B cell (primary cell): ENCODE measurements at regions not wholly inside any gene's neighbourhood (a gene's known extent, or its start where the extent isn't known, plus 50 kb on each side); places are given as distances from the start of the nearest gene placed in this dataset.

Source experiments
- CTCF ChIP-seq: fragments of 200-600 bp; IDR thresholded peaks from one replicate; pipeline ENCODE4 v1.8.0; 2022; ENCODE audit warnings: antibody characterized with exemption, mild to moderate bottlenecking
- EZH2 ChIP-seq: IDR thresholded peaks from 2 replicates; pipeline ENCODE4 v1.6.1; 2012; ENCODE audit warnings: borderline replicate concordance, low read depth, mild to moderate bottlenecking, moderate library complexity, low read length; ENCODE audit not compliant: insufficient read depth, poor library complexity, severe bottlenecking

- TF ChIP-seq CTCF (peak; percentile 18), EZH2 (no peak)
Observed at GRCh38 chr18:65439188-65439587, 311.6 kb upstream of the CDH7 start.
